ENCODE measurements at regions not wholly inside any gene's neighbourhood (a gene's known extent, or its start where the extent isn't known, plus 50 kb on each side); places are given as distances from the start of the nearest gene placed in this dataset.
A peak's percentile ranks its signal among the peaks of the same experiment; 100 is the strongest.

DNA sequence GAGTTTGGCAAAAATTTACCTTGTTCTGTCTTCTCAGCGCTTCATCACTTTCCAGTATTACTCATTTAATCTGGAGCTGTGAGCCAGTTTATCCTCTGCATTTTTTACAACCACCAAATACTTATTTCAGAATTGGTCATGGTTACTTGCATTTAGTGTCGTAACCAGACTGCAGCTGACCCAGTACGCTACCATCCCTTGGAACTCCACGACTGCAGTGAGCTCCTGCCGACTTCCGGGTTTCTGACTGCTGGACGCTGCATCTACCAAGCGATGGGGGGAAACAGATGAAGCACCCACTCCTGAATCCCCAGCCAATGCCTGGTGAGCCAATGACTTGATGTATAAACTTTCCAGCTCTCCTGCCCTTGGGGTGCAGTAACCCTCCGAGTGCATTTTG lies 174.4 kb upstream of the PRLR start:
- Histone ChIP-seq H3K23ac (ENCODE audit: low read depth, low read length, poor library complexity) (no peak overlapping the region), H3K4me3 (ENCODE audit: low read length in 2 of 2) (no peak overlapping the region), H4K91ac (ENCODE audit: low read depth, low read length, poor library complexity) (no peak overlapping the region), H2BK15ac (ENCODE audit: low read length) (no peak overlapping the region), H2AFZ (ENCODE audit: low read length) (no peak overlapping the region), H3K79me1 (ENCODE audit: low read depth, low read length) (no peaks in the 10 kb centered on the region), H3K9me3 (replicated peaks in 1 of 2; ENCODE audit: control insufficient read depth in 2 of 2, insufficient read depth in 1 of 2, low read depth in 1 of 2, low read length in 2 of 2) (no peaks in the 10 kb centered on the region), H2BK120ac (ENCODE audit: low read depth, low read length) (no peak overlapping the region), H3K36me3 (replicated peaks in 1 of 2; ENCODE audit: control insufficient read depth in 2 of 2, insufficient read depth in 2 of 2, low read length in 2 of 2) (no peaks in the 10 kb centered on the region), H2BK5ac (ENCODE audit: low read length) (no peak overlapping the region), H3K9ac (ENCODE audit: low read depth, low read length, poor library complexity) (no peak overlapping the region), H3K4me2 (ENCODE audit: insufficient read depth, low read length, poor library complexity, severe bottlenecking) (no peak overlapping the region), H3K14ac (ENCODE audit: low read length) (no peak overlapping the region), H2AK5ac (ENCODE audit: low read depth, low read length) (no peak overlapping the region), H3K27me3 (ENCODE audit: control insufficient read depth in 3 of 3, insufficient read depth in 3 of 3, low read depth in 1 of 3, low read length in 3 of 3) (no peaks in the 10 kb centered on the region), H4K8ac (ENCODE audit: low read depth, low read length) (peak overlapping the region; percentile 23), H2BK12ac (ENCODE audit: low read length) (no peak overlapping the region), H3K27ac (replicated peaks; ENCODE audit: low read length) (no peak overlapping the region), H3K4ac (ENCODE audit: low read length) (no peak overlapping the region), H3K4me1 (ENCODE audit: control insufficient read depth in 2 of 2, insufficient read depth in 1 of 2, low read depth in 1 of 2, low read length in 2 of 2) (no peaks in the 10 kb centered on the region), H3K18ac (ENCODE audit: low read length) (peak overlapping the region; percentile 35)
- no peak for DNase-seq (ENCODE audit: low spot score)
- WGBS, 2 donors (ENCODE audit: extremely low coverage in 2 of 2, insufficient read length in 2 of 2, insufficient replicate concordance in 1 of 2): no CpG with 5 or more reads among the region's 9 CpGs

DNA sequence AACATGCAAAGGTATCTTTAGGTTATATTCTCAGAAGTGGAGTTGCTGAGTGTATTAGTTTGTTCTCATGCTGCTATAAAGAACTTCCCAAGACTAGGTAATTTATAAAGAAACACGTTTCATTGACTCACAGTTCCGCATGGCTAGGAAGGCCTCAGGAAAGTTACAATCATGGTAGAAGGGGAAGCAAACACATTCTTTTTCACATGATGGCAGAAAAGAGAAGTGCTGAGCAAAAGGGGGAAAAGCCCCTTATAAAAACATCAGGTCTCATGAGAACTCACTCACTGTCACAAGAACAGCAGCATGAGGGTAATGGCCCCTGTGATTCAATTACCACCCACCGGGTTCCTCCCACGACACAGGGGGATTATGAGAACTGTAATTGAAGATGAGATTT lies 163.6 kb upstream of the PRLR start:
- H3K18ac ChIP-seq (ENCODE audit: low read length): no peak overlapping the region
- H2AFZ ChIP-seq (ENCODE audit: low read length): no peak overlapping the region
- no peaks in the 10 kb centered on the region for H3K36me3 ChIP-seq (replicated peaks in 1 of 2; ENCODE audit: control insufficient read depth in 2 of 2, insufficient read depth in 2 of 2, low read length in 2 of 2)
- H3K14ac ChIP-seq (ENCODE audit: low read length): no peak overlapping the region
- H4K91ac ChIP-seq (ENCODE audit: low read depth, low read length, poor library complexity): no peak overlapping the region
- no peak overlapping the region for H2BK120ac ChIP-seq (ENCODE audit: low read depth, low read length)
- no peak overlapping the region for H3K4ac ChIP-seq (ENCODE audit: low read length)
- no peak overlapping the region for H2BK15ac ChIP-seq (ENCODE audit: low read length)
- DNase-seq (ENCODE audit: low spot score): no peak
- no peak overlapping the region for H2BK5ac ChIP-seq (ENCODE audit: low read length)
- H3K4me2 ChIP-seq (ENCODE audit: insufficient read depth, low read length, poor library complexity, severe bottlenecking): no peak overlapping the region
- no peak overlapping the region for H3K4me3 ChIP-seq (ENCODE audit: low read length in 2 of 2)
- no peak overlapping the region for H2AK5ac ChIP-seq (ENCODE audit: low read depth, low read length)
- no CpG with 5 or more reads among the region's 4 CpGs for WGBS, 2 donors (ENCODE audit: extremely low coverage in 2 of 2, insufficient read length in 2 of 2, insufficient replicate concordance in 1 of 2)
- no peak overlapping the region for H3K27ac ChIP-seq (replicated peaks; ENCODE audit: low read length)
- H3K23ac ChIP-seq (ENCODE audit: low read depth, low read length, poor library complexity): no peak overlapping the region
- no peaks in the 10 kb centered on the region for H3K9me3 ChIP-seq (replicated peaks in 1 of 2; ENCODE audit: control insufficient read depth in 2 of 2, insufficient read depth in 1 of 2, low read depth in 1 of 2, low read length in 2 of 2)
- no peak overlapping the region for H2BK12ac ChIP-seq (ENCODE audit: low read length)
- H3K79me1 ChIP-seq (ENCODE audit: low read depth, low read length): no peaks in the 10 kb centered on the region
- no peak overlapping the region for H3K9ac ChIP-seq (ENCODE audit: low read depth, low read length, poor library complexity)
- no peaks in the 10 kb centered on the region for H3K4me1 ChIP-seq (ENCODE audit: control insufficient read depth in 2 of 2, insufficient read depth in 1 of 2, low read depth in 1 of 2, low read length in 2 of 2)
- no peak overlapping the region for H4K8ac ChIP-seq (ENCODE audit: low read depth, low read length)
- no peaks in the 10 kb centered on the region for H3K27me3 ChIP-seq (ENCODE audit: control insufficient read depth in 3 of 3, insufficient read depth in 3 of 3, low read depth in 1 of 3, low read length in 3 of 3)

DNA sequence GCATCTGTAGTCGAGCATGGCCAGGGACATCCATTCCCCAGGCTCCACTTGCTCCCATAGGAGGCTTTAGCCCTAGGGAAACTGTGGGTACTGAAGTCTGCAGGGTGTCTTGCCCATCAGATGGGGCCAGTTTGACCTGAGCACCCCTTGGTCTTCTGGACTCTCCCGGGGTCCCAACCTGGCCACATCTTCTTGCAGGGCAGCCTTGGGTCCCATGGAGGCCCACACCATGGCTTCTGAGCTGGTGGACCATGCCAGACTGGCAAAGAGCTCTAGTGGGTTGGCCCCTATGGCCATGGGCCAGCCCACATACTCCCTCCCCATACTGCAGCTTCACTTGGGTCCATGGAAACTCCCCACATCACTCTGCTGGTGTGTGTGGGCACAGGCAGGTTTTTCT lies 154.4 kb upstream of the PRLR start:
- Histone ChIP-seq H3K9ac (ENCODE audit: low read depth, low read length, poor library complexity) (peak overlapping the region; percentile 47), H3K79me1 (ENCODE audit: low read depth, low read length) (no peaks in the 10 kb centered on the region), H4K91ac (ENCODE audit: low read depth, low read length, poor library complexity) (no peak overlapping the region), H3K27me3 (ENCODE audit: control insufficient read depth in 3 of 3, insufficient read depth in 3 of 3, low read depth in 1 of 3, low read length in 3 of 3) (peaks cover 0 to 6% (median 0%) of the 10 kb centered on the region in 3 experiments), H3K14ac (ENCODE audit: low read length) (peak overlapping the region; percentile 71), H2AK5ac (ENCODE audit: low read depth, low read length) (peak overlapping the region; percentile 57), H2AFZ (ENCODE audit: low read length) (no peak overlapping the region), H3K18ac (ENCODE audit: low read length) (no peak overlapping the region), H3K36me3 (replicated peaks in 1 of 2; ENCODE audit: control insufficient read depth in 2 of 2, insufficient read depth in 2 of 2, low read length in 2 of 2) (no peaks in the 10 kb centered on the region), H2BK120ac (ENCODE audit: low read depth, low read length) (no peak overlapping the region), H2BK5ac (ENCODE audit: low read length) (no peak overlapping the region), H3K23ac (ENCODE audit: low read depth, low read length, poor library complexity) (no peak overlapping the region), H3K9me3 (replicated peaks in 1 of 2; ENCODE audit: control insufficient read depth in 2 of 2, insufficient read depth in 1 of 2, low read depth in 1 of 2, low read length in 2 of 2) (no peaks in the 10 kb centered on the region), H3K4ac (ENCODE audit: low read length) (no peak overlapping the region), H3K4me3 (ENCODE audit: low read length in 2 of 2) (no peak overlapping the region), H3K27ac (replicated peaks; ENCODE audit: low read length) (no peak overlapping the region), H2BK12ac (ENCODE audit: low read length) (peak overlapping the region; percentile 18), H4K8ac (ENCODE audit: low read depth, low read length) (no peak overlapping the region), H3K4me1 (ENCODE audit: control insufficient read depth in 2 of 2, insufficient read depth in 1 of 2, low read depth in 1 of 2, low read length in 2 of 2) (no peaks in the 10 kb centered on the region), H3K4me2 (ENCODE audit: insufficient read depth, low read length, poor library complexity, severe bottlenecking) (no peak overlapping the region), H2BK15ac (ENCODE audit: low read length) (peak overlapping the region; percentile 28)
- DNase-seq (ENCODE audit: low spot score): no peak
- WGBS, 2 donors (ENCODE audit: extremely low coverage in 2 of 2, insufficient read length in 2 of 2, insufficient replicate concordance in 1 of 2): no CpG with 5 or more reads among the region's 2 CpGs

DNA sequence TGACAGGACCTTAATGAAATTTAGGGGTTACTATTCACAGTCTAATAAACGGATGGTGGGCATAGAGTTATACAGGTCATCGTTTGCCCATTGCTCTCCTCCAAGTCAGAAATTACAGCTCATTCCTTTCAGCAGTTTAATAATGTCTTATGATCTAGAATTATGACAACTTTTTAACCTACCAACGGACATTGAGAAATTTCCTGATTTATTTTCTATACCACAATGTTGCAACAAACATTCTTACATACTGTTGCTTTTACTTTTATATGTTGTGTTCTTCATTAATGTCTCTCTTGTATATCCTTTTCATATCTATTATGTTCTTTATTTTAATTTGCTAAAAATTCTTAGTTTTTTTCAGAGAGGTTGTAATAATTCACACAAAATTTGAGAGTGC lies 152.8 kb upstream of the PRLR start:
- Histone ChIP-seq H3K9ac (ENCODE audit: low read depth, low read length, poor library complexity) (no peak overlapping the region), H2BK120ac (ENCODE audit: low read depth, low read length) (no peak overlapping the region), H3K27me3 (ENCODE audit: control insufficient read depth in 3 of 3, insufficient read depth in 3 of 3, low read depth in 1 of 3, low read length in 3 of 3) (peaks cover 0 to 6% (median 0%) of the 10 kb centered on the region in 3 experiments), H3K36me3 (replicated peaks in 1 of 2; ENCODE audit: control insufficient read depth in 2 of 2, insufficient read depth in 2 of 2, low read length in 2 of 2) (no peaks in the 10 kb centered on the region), H4K8ac (ENCODE audit: low read depth, low read length) (no peak overlapping the region), H3K4ac (ENCODE audit: low read length) (no peak overlapping the region), H3K18ac (ENCODE audit: low read length) (no peak overlapping the region), H3K9me3 (replicated peaks in 1 of 2; ENCODE audit: control insufficient read depth in 2 of 2, insufficient read depth in 1 of 2, low read depth in 1 of 2, low read length in 2 of 2) (no peaks in the 10 kb centered on the region), H3K4me1 (ENCODE audit: control insufficient read depth in 2 of 2, insufficient read depth in 1 of 2, low read depth in 1 of 2, low read length in 2 of 2) (no peaks in the 10 kb centered on the region), H2AK5ac (ENCODE audit: low read depth, low read length) (no peak overlapping the region), H3K27ac (replicated peaks; ENCODE audit: low read length) (no peak overlapping the region), H3K14ac (ENCODE audit: low read length) (no peak overlapping the region), H2AFZ (ENCODE audit: low read length) (no peak overlapping the region), H3K23ac (ENCODE audit: low read depth, low read length, poor library complexity) (no peak overlapping the region), H2BK15ac (ENCODE audit: low read length) (no peak overlapping the region), H3K79me1 (ENCODE audit: low read depth, low read length) (no peaks in the 10 kb centered on the region), H3K4me2 (ENCODE audit: insufficient read depth, low read length, poor library complexity, severe bottlenecking) (no peak overlapping the region), H3K4me3 (ENCODE audit: low read length in 2 of 2) (no peak overlapping the region), H4K91ac (ENCODE audit: low read depth, low read length, poor library complexity) (no peak overlapping the region), H2BK5ac (ENCODE audit: low read length) (no peak overlapping the region), H2BK12ac (ENCODE audit: low read length) (no peak overlapping the region)
- DNase-seq (ENCODE audit: low spot score): no peak
- no CpG with 5 or more reads among the region's 3 CpGs for WGBS, 2 donors (ENCODE audit: extremely low coverage in 2 of 2, insufficient read length in 2 of 2, insufficient replicate concordance in 1 of 2)

All from neuronal stem cell (in vitro differentiated cells).